ENCODE measurements at regions not wholly inside any gene's neighbourhood (a gene's known extent, or its start where the extent isn't known, plus 50 kb on each side); places are given as distances from the start of the nearest gene placed in this dataset.

- no peak for FAIRE-seq
- no TSS peak for BruUV-seq (replicated peaks)
These were observed 72.3 kb upstream of the EFEMP1 start for GRCh38 chr2:55995902-55996301.

More at GRCh38 chr2:55995902-55996301, 72.3 kb upstream of the EFEMP1 start:
- Histone ChIP-seq H3K27ac (ENCODE audit: control insufficient read depth, insufficient read depth) (no peak overlapping the region), H3K9me3 (replicated peaks; ENCODE audit: control insufficient read depth, insufficient read depth, low read length) (no peaks in the 10 kb centered on the region), H2AFZ (ENCODE audit: control insufficient read depth, low read depth, low read length) (no peak overlapping the region), H3K4me1 (ENCODE audit: control insufficient read depth, insufficient read depth, low read length) (no peaks in the 10 kb centered on the region), H3K36me3 (ENCODE audit: control insufficient read depth in 2 of 2, insufficient read depth in 2 of 2, low read length in 1 of 2) (no peaks in the 10 kb centered on the region), H3K4me2 (ENCODE audit: control insufficient read depth, insufficient read depth) (no peak overlapping the region), H3K4me3 (no peak overlapping the region), H3K79me2 (ENCODE audit: control insufficient read depth, insufficient read depth, low read length) (no peaks in the 10 kb centered on the region), H3K27me3 (replicated peaks in 1 of 2; ENCODE audit: control insufficient read depth in 2 of 2, insufficient read depth in 2 of 2, low read length in 1 of 2) (peaks cover 0 to 2% of the 10 kb centered on the region in 2 experiments; a peak in 1 of 4 replicates), H4K20me1 (ENCODE audit: control insufficient read depth, insufficient read depth) (no peaks in the 10 kb centered on the region), H3K9ac (ENCODE audit: control insufficient read depth, insufficient read depth, low read length) (no peak overlapping the region)
- ATAC-seq, result no peak
- DNase-seq (ENCODE audit: low read depth, low spot score), result no peak
- intact Hi-C loops (cut with micrococcal nuclease; ENCODE audit: unreplicated experiment) (no loop called here), in situ Hi-C loops (cut with MboI) (no loop called here)
- POLR2A ChIA-PET, result no interaction called here
- RAD21 ChIA-PET (ENCODE audit: unreplicated experiment), result no interaction called here
- CTCF ChIA-PET, result no interaction called here
- TF ChIP-seq PML (IDR thresholded peaks at IDR 0.05; ENCODE audit: low read length) (no peak), IRF3 (IDR thresholded peaks at IDR 0.05) (no peak), CHD4 (IDR thresholded peaks at IDR 0.05) (no peak), E2F8 (IDR thresholded peaks at IDR 0.05; ENCODE audit: low read depth, partially characterized antibody) (no peak), REST (IDR thresholded peaks at IDR 0.05; ENCODE audit: low read depth, low read length) (no peak), MEF2B (IDR thresholded peaks at IDR 0.05; ENCODE audit: partially characterized antibody, poor library complexity, severe bottlenecking) (no peak), GABPA (IDR thresholded peaks at IDR 0.05; ENCODE audit: low read depth) (no peak), LARP7 (IDR thresholded peaks at IDR 0.05) (no peak), STAT1 (conservative IDR thresholded peaks at IDR 0.05) (no peak)
- TF ChIP-seq, protein P1, sequence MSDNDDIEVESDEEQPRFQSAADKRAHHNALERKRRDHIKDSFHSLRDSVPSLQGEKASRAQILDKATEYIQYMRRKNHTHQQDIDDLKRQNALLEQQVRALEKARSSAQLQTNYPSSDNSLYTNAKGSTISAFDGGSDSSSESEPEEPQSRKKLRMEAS (IDR thresholded peaks at IDR 0.05; ENCODE audit: low read depth, low read length), result no peak
- 14% methylated on average over 2 of the region's 2 CpGs for WGBS (ENCODE audit: insufficient coverage, insufficient replicate concordance, low lambda C conversion rate, missing lambda C conversion rate)
- SMC1A ChIA-PET (ENCODE audit: uncharacterized antibody, unreplicated experiment), result no interaction called here

Data from GM12878 (cell line).